ENCODE measurements at regions not wholly inside any gene's neighbourhood (a gene's known extent, or its start where the extent isn't known, plus 50 kb on each side); places are given as distances from the start of the nearest gene placed in this dataset.
A peak's percentile ranks its signal among the peaks of the same experiment; 100 is the strongest.

DNA sequence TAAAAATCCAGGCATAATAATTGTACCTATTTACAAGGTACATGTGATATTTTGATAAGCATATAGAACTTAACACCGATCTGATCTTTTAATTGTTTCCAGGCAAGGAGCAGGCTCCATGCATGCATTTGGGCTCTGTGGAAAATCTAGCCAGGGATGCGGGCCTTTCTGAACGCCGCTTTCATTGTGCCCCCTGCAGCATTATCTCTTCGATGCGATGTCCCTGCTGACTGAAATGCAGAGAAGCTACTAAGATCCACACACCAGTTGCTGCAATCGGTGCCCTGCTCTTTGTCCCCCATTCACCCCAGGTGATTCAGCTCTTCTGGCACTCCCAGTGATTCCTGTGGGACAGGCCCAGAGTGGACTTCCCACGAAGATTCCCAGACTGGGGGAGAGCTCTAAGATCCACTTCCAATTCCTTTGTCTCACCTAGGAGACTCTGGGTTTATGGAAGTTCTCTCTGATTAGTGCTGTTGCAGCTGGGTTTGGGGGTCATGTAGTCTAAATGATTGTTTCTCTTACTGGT, 254.3 kb upstream of the AGA start:
- POLR2A ChIA-PET: no interaction called here
- CTCF ChIA-PET: no interaction called here
- intact Hi-C loops (cut with micrococcal nuclease): no loop called here
- no peak for DNase-seq (ENCODE audit: unreplicated experiment)
- H3K27me3 Mint-ChIP-seq (ENCODE audit: insufficient read depth, unreplicated experiment): no peaks in the 10 kb centered on the region
- TF ChIP-seq, protein P1, sequence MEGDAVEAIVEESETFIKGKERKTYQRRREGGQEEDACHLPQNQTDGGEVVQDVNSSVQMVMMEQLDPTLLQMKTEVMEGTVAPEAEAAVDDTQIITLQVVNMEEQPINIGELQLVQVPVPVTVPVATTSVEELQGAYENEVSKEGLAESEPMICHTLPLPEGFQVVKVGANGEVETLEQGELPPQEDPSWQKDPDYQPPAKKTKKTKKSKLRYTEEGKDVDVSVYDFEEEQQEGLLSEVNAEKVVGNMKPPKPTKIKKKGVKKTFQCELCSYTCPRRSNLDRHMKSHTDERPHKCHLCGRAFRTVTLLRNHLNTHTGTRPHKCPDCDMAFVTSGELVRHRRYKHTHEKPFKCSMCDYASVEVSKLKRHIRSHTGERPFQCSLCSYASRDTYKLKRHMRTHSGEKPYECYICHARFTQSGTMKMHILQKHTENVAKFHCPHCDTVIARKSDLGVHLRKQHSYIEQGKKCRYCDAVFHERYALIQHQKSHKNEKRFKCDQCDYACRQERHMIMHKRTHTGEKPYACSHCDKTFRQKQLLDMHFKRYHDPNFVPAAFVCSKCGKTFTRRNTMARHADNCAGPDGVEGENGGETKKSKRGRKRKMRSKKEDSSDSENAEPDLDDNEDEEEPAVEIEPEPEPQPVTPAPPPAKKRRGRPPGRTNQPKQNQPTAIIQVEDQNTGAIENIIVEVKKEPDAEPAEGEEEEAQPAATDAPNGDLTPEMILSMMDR (IDR thresholded peaks at IDR 0.05; ENCODE audit: unreplicated experiment): no peak
- no peak overlapping the region for H3K4me3 Mint-ChIP-seq (ENCODE audit: unreplicated experiment)
- peaks cover 12% of the 10 kb centered on the region for H3K4me1 Mint-ChIP-seq (ENCODE audit: insufficient read depth, unreplicated experiment)
- no peaks in the 10 kb centered on the region for H3K9me3 Mint-ChIP-seq (ENCODE audit: unreplicated experiment)
- H3K27ac Mint-ChIP-seq (ENCODE audit: low read depth, unreplicated experiment): no peak overlapping the region
- no TSS peak for BruUV-seq (replicated peaks)
- no peaks in the 10 kb centered on the region for H3K36me3 Mint-ChIP-seq (ENCODE audit: insufficient read depth, unreplicated experiment)

DNA sequence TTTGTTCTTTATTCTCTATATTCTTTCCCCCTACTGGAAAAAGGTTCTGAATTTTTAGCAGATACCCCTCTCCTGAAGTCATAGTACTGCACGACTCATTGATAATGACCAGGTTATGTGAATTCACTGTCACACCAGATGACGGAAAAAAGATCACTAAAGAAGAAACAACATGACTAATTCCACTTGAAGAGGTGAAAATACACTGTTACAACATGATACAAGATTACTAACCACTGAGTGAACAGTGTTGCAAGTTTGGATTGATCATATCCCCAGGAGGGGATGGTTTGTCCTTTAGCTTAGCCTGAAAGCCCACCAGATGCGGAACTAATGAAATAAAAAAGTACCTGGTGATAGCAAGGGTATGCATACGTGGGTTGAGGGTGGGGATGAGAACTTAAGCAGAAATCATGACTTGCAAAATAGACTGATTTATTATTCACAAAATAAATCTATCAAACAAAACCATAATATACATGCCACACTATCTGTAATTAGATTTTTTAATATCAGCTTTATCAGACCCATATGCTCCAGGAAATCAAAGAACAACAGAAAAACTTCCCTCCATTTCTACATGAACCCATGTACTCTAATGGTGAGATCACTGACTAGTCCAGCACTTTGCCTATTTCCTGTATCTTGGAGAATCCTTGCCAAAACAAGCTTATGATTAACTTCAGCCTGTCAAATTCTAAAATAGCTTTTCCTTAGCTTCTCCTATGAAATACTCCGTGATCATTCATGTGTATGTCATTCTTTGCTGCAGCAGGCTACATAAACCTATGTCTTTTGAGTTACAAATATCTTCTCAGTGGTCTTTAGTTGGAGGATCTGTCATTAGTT, 257.4 kb upstream of the AGA start:
- Mint-ChIP-seq H3K4me1 (ENCODE audit: insufficient read depth, unreplicated experiment) (peaks cover 12% of the 10 kb centered on the region), H3K36me3 (ENCODE audit: insufficient read depth, unreplicated experiment) (no peaks in the 10 kb centered on the region), H3K27ac (ENCODE audit: low read depth, unreplicated experiment) (no peak overlapping the region), H3K9me3 (ENCODE audit: unreplicated experiment) (peaks cover 7% of the 10 kb centered on the region), H3K27me3 (ENCODE audit: insufficient read depth, unreplicated experiment) (no peaks in the 10 kb centered on the region), H3K4me3 (ENCODE audit: unreplicated experiment) (no peak overlapping the region)
- intact Hi-C loops (cut with micrococcal nuclease): no loop called here
- BruUV-seq (replicated peaks): no TSS peak
- ChIA-PET CTCF (interaction anchor here (0.6 to 1.1 kb wide), 2 partner anchors 10 to 25 kb away, joined by 3 to 4 read pairs; no protein-coding TSS in a partner anchor), POLR2A (interaction anchor here (0.8 kb wide), 1 partner anchor 15 kb away, joined by 3 read pairs; no protein-coding TSS in a partner anchor)
- peak; percentile 58 for DNase-seq (ENCODE audit: unreplicated experiment)
- TF ChIP-seq, protein P1 (IDR thresholded peaks at IDR 0.05; ENCODE audit: unreplicated experiment): no peak

DNA sequence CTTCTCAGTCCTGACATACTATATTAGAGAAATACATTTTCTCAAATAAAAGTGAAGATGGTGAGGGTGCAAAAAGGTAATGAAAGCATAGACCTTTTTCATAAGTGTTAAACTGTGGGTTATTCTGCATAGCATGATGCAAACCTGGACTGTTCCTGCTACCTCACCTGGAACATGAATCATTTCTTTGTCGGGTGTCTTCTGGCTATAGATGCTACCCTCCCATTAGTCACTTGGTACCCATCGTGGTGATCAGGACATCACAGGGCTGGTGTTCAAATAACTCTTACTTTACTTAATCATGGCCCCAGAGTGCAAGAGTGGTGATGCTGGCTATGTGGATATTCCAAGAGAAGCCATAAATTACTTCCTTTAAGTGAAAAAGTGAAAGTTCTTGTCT, 264.7 kb upstream of the AGA start:
- CTCF ChIA-PET: no interaction called here
- no peak overlapping the region for H3K27ac Mint-ChIP-seq (ENCODE audit: low read depth, unreplicated experiment)
- POLR2A ChIA-PET: no interaction called here
- BruUV-seq (replicated peaks): no TSS peak
- H3K36me3 Mint-ChIP-seq (ENCODE audit: insufficient read depth, unreplicated experiment): no peaks in the 10 kb centered on the region
- peaks cover 7% of the 10 kb centered on the region for H3K9me3 Mint-ChIP-seq (ENCODE audit: unreplicated experiment)
- TF ChIP-seq, protein P1 (IDR thresholded peaks at IDR 0.05; ENCODE audit: unreplicated experiment): no peak
- no peaks in the 10 kb centered on the region for H3K4me1 Mint-ChIP-seq (ENCODE audit: insufficient read depth, unreplicated experiment)
- H3K27me3 Mint-ChIP-seq (ENCODE audit: insufficient read depth, unreplicated experiment): no peaks in the 10 kb centered on the region
- no peak overlapping the region for H3K4me3 Mint-ChIP-seq (ENCODE audit: unreplicated experiment)
- DNase-seq (ENCODE audit: unreplicated experiment): no peak
- intact Hi-C loops (cut with micrococcal nuclease): no loop called here

DNA sequence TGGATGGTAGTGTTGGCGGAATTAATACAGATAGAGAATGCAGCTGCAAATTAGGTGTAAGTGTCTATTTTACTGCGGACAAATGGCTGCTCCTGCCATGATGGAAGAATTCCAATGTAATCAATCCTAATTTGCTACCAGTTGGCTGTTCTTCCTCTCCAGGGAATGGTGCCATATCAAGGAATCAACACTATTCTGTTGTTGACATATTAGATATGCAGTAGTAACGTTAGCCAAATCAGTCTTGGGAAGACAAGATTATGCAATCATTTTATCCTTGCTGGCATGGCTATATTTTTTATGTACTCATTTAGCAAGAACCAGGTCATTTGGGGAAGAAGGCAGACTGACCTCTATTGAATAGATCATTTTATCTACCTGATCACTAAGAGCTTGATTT, 271.2 kb upstream of the AGA start:
- H3K4me3 Mint-ChIP-seq (ENCODE audit: unreplicated experiment): no peak overlapping the region
- DNase-seq (ENCODE audit: unreplicated experiment): no peak
- no peak overlapping the region for H3K27ac Mint-ChIP-seq (ENCODE audit: low read depth, unreplicated experiment)
- intact Hi-C loops (cut with micrococcal nuclease): no loop called here
- H3K27me3 Mint-ChIP-seq (ENCODE audit: insufficient read depth, unreplicated experiment): no peaks in the 10 kb centered on the region
- TF ChIP-seq, protein P1 (IDR thresholded peaks at IDR 0.05; ENCODE audit: unreplicated experiment): no peak
- peaks cover 6% of the 10 kb centered on the region for H3K4me1 Mint-ChIP-seq (ENCODE audit: insufficient read depth, unreplicated experiment)
- POLR2A ChIA-PET: no interaction called here
- BruUV-seq (replicated peaks): no TSS peak
- CTCF ChIA-PET: interaction anchor here (0.7 kb wide), 1 partner anchor 1158 kb away, joined by 3 read pairs; no protein-coding TSS in a partner anchor
- H3K9me3 Mint-ChIP-seq (ENCODE audit: unreplicated experiment): no peaks in the 10 kb centered on the region
- no peaks in the 10 kb centered on the region for H3K36me3 Mint-ChIP-seq (ENCODE audit: insufficient read depth, unreplicated experiment)
